K562 (cell line): ENCODE measurements at regions not wholly inside any gene's neighbourhood (a gene's known extent, or its start where the extent isn't known, plus 50 kb on each side); places are given as distances from the start of the nearest gene placed in this dataset.

Experiments used
- ARID3B ChIP-seq: fragments of 250-450 bp; sonication (Bioruptor Pico); IDR thresholded peaks from 2 replicates; pipeline ENCODE4 v1.4.0; 2020; ENCODE audit warnings: borderline replicate concordance
- CEBPZ ChIP-seq: fragments of 150-350 bp; IDR thresholded peaks from 2 replicates; pipeline ENCODE4 v1.6.1; 2014; ENCODE audit warnings: low read depth, mild to moderate bottlenecking, low read length, borderline replicate concordance
- ELK1 ChIP-seq: sonication (generic); formaldehyde crosslinking; IDR thresholded peaks from 2 replicates; pipeline ENCODE4 v1.8.1; 2022; ENCODE audit warnings: missing genetic modification reagents
- HNRNPL ChIP-seq: fragments of 200-400 bp; formaldehyde crosslinking; IDR thresholded peaks from 2 replicates; pipeline ENCODE4 v1.6.1; 2017; ENCODE audit warnings: low read depth, mild to moderate bottlenecking, low read length
- PATZ1 ChIP-seq: fragments of 250-450 bp; sonication (Bioruptor Pico); IDR thresholded peaks from 2 replicates; pipeline ENCODE4 v1.5.0; 2020; ENCODE audit warnings: mild to moderate bottlenecking, borderline replicate concordance
- POLR2H ChIP-seq: IDR thresholded peaks from 2 replicates; pipeline ENCODE4 v1.6.1; 2016; ENCODE audit warnings: missing genetic modification characterization, low read depth, mild to moderate bottlenecking, control low read depth, missing compliant biosample characterization, moderate library complexity
- RBM14 ChIP-seq: fragments of 200-400 bp; formaldehyde crosslinking; IDR thresholded peaks from 2 replicates; pipeline ENCODE4 v1.6.1; 2018; ENCODE audit warnings: low read depth, mild to moderate bottlenecking, low read length, moderate library complexity, borderline replicate concordance; ENCODE audit not compliant: insufficient read depth
- ZNF232 ChIP-seq: sonication (generic); formaldehyde crosslinking; IDR thresholded peaks from 2 replicates; pipeline ENCODE4 v1.8.0; 2022; ENCODE audit warnings: mild to moderate bottlenecking, missing genetic modification reagents

- TF ChIP-seq PATZ1 (CRISPR knock-in tag) (no peak), ELK1 (no peak), HNRNPL (no peak), CEBPZ (no peak), ARID3B (no peak), ZNF232 (CRISPR knock-in tag) (no peak), POLR2H (no peak), RBM14 (no peak)
- TF ChIP-seq, all 486 proteins: peak for 0
These were observed 168.9 kb upstream of the PDE10A start (continued) for GRCh38 chr6:165831812-165832510.
